ENCODE measurements at regions not wholly inside any gene's neighbourhood (a gene's known extent, or its start where the extent isn't known, plus 50 kb on each side); places are given as distances from the start of the nearest gene placed in this dataset.
"Not testable (repeated sequence)": the region's sequence is repeated elsewhere in the genome, so short reads cannot be mapped to it uniquely, and the experiment has no call there.

GRCh38 chr5:101783241-101784013, 512.7 kb downstream of the SLCO4C1 start:
- peak overlapping the region; percentile 1 to 44 for H3K4me3 ChIP-seq
- peak; percentile 34 for ATAC-seq
- WGBS, 2 donors (ENCODE audit: low coverage in 1 of 2): 66 to 67% methylated on average over 10 to 18 of the region's 26 CpGs

GRCh38 chr5:101782352-101783103, 513.6 kb downstream of the SLCO4C1 start:
- no peak overlapping the region for H3K27ac ChIP-seq
- H3K9me3 ChIP-seq: no peaks in the 10 kb centered on the region
- WGBS, 2 donors (ENCODE audit: low coverage in 1 of 2): 80 to 81% methylated on average over 9 to 10 of the region's 10 CpGs
- no peaks in the 10 kb centered on the region for H3K27me3 ChIP-seq
- no peak for ATAC-seq
- H3K4me1 ChIP-seq: no peaks in the 10 kb centered on the region
- H3K36me3 ChIP-seq: no peaks in the 10 kb centered on the region
- no peak for TF ChIP-seq CTCF (IDR thresholded peaks at IDR 0.05)
- TF ChIP-seq POLR2AphosphoS5 (IDR thresholded peaks at IDR 0.05): no peak
- TF ChIP-seq EP300 (IDR thresholded peaks at IDR 0.05): no peak
- TF ChIP-seq POLR2A (IDR thresholded peaks at IDR 0.05): no peak
- no peak overlapping the region for H3K4me3 ChIP-seq

More at GRCh38 chr5:101783241-101784013, 512.7 kb downstream of the SLCO4C1 start:
- Histone ChIP-seq H3K27ac (no peak overlapping the region), H3K9me3 (no peaks in the 10 kb centered on the region), H3K27me3 (no peaks in the 10 kb centered on the region), H3K36me3 (no peaks in the 10 kb centered on the region), H3K4me1 (no peaks in the 10 kb centered on the region)
- TF ChIP-seq POLR2A (IDR thresholded peaks at IDR 0.05) (no peak), POLR2AphosphoS5 (IDR thresholded peaks at IDR 0.05) (no peak)

GRCh38 chr5:101751105-101751504, 545.0 kb downstream of the SLCO4C1 start:
- ATAC-seq: no peak
- Histone ChIP-seq H3K9me3 (no peaks in the 10 kb centered on the region), H3K27ac (no peak overlapping the region), H3K4me3 (no peak overlapping the region), H3K27me3 (no peaks in the 10 kb centered on the region), H3K4me1 (no peaks in the 10 kb centered on the region), H3K36me3 (no peaks in the 10 kb centered on the region)
- WGBS, 2 donors (ENCODE audit: low coverage in 1 of 2): 67 to 73% methylated on average over 2 to 3 of the region's 3 CpGs
- TF ChIP-seq POLR2A (IDR thresholded peaks at IDR 0.05): no peak
- no peak for TF ChIP-seq CTCF (IDR thresholded peaks at IDR 0.05)
- no peak for TF ChIP-seq EP300 (IDR thresholded peaks at IDR 0.05)
- no peak for TF ChIP-seq POLR2AphosphoS5 (IDR thresholded peaks at IDR 0.05)

- H3K9me3 ChIP-seq, H3K27me3 ChIP-seq, H3K4me3 ChIP-seq, H3K27ac ChIP-seq, H3K36me3 ChIP-seq, ATAC-seq, H3K4me1 ChIP-seq: not testable (repeated sequence)
These were observed 553.1 kb downstream of the SLCO4C1 start for GRCh38 chr5:101743000-101743399.

- TF ChIP-seq POLR2A (IDR thresholded peaks at IDR 0.05): no peak
- TF ChIP-seq POLR2AphosphoS5 (IDR thresholded peaks at IDR 0.05): no peak
- no peak for TF ChIP-seq EP300 (IDR thresholded peaks at IDR 0.05)
- no peak for TF ChIP-seq CTCF (IDR thresholded peaks at IDR 0.05)
- Histone ChIP-seq H3K4me3 (no peak overlapping the region), H3K27me3 (no peaks in the 10 kb centered on the region), H3K36me3 (no peaks in the 10 kb centered on the region), H3K27ac (no peak overlapping the region), H3K4me1 (no peaks in the 10 kb centered on the region), H3K9me3 (no peaks in the 10 kb centered on the region)
- ATAC-seq: no peak
These were observed 567.2 kb downstream of the SLCO4C1 start for GRCh38 chr5:101728933-101729332.

- TF ChIP-seq POLR2AphosphoS5 (IDR thresholded peaks at IDR 0.05) (no peak), EP300 (IDR thresholded peaks at IDR 0.05) (no peak), CTCF (IDR thresholded peaks at IDR 0.05) (no peak), POLR2A (IDR thresholded peaks at IDR 0.05) (no peak)
These were observed 574.5 kb downstream of the SLCO4C1 start for GRCh38 chr5:101721543-101721942.

More at GRCh38 chr5:101721543-101721942, 574.5 kb downstream of the SLCO4C1 start:
- Histone ChIP-seq H3K4me3 (no peak overlapping the region), H3K27ac (no peak overlapping the region), H3K4me1 (no peaks in the 10 kb centered on the region), H3K27me3 (no peaks in the 10 kb centered on the region), H3K9me3 (no peaks in the 10 kb centered on the region), H3K36me3 (no peaks in the 10 kb centered on the region)
- ATAC-seq: no peak
- WGBS, 2 donors (ENCODE audit: low coverage in 1 of 2): 28 to 100% methylated on average over 1 of the region's 1 CpG
